ENCODE measurements at regions not wholly inside any gene's neighbourhood (a gene's known extent, or its start where the extent isn't known, plus 50 kb on each side); places are given as distances from the start of the nearest gene placed in this dataset.

- H2AK5ac ChIP-seq (ENCODE audit: insufficient read length, low read length) = no peak overlapping the region
- no peak overlapping the region for H3K27ac Mint-ChIP-seq
- H3K14ac ChIP-seq (ENCODE audit: insufficient read depth, low read length) = no peak overlapping the region
- no peaks in the 10 kb centered on the region for H3K23me2 ChIP-seq (ENCODE audit: insufficient read length, low read depth, low read length, poor library complexity, severe bottlenecking)
- H2BK20ac ChIP-seq (ENCODE audit: low read depth, low read length, poor library complexity, severe bottlenecking) = no peak overlapping the region
- H4K91ac ChIP-seq (ENCODE audit: insufficient read length, low read depth, low read length) = no peak overlapping the region
- H4K20me1 ChIP-seq (ENCODE audit: control insufficient read depth, insufficient read depth, insufficient read length) = no peaks in the 10 kb centered on the region
- no peak overlapping the region for H4K5ac ChIP-seq (ENCODE audit: insufficient read length, low read depth, low read length)
- WGBS (ENCODE audit: extremely low coverage, insufficient read length, low lambda C conversion rate) = no CpG with 5 or more reads among the region's 3 CpGs
- H2BK12ac ChIP-seq (ENCODE audit: insufficient read length, low read depth, low read length) = no peak overlapping the region
- H3K9me3 ChIP-seq (ENCODE audit: control insufficient read depth, low read depth, low read length) = no peaks in the 10 kb centered on the region
- H3K36me3 Mint-ChIP-seq (ENCODE audit: insufficient read depth in 1 of 3, low read depth in 3 of 3) = no peaks in the 10 kb centered on the region
- H2AFZ ChIP-seq (ENCODE audit: low read length) = no peak overlapping the region
- no peak overlapping the region for H4K8ac ChIP-seq (replicated peaks; ENCODE audit: insufficient read length, low read depth, low read length)
- no peak overlapping the region for H3K56ac ChIP-seq (ENCODE audit: insufficient read length, low read depth, low read length)
- H3K9me3 Mint-ChIP-seq = no peaks in the 10 kb centered on the region
- H3K9ac ChIP-seq (ENCODE audit: extremely low read depth, insufficient read length, low read length) = no peak overlapping the region
- no peak for DNase-seq
- H3K79me2 ChIP-seq (ENCODE audit: insufficient read depth, low read length) = no peaks in the 10 kb centered on the region
- no peaks in the 10 kb centered on the region for H3K27me3 Mint-ChIP-seq (ENCODE audit: low read depth)
- H3K23ac ChIP-seq (ENCODE audit: insufficient read length, low read depth, low read length) = no peak overlapping the region
- no peak overlapping the region for H2BK5ac ChIP-seq (ENCODE audit: insufficient read length, low read length)
- no peak overlapping the region for H3T11ph ChIP-seq (ENCODE audit: low read length)
- no peak for TF ChIP-seq CTCF (conservative IDR thresholded peaks at IDR 0.05)
- no peak overlapping the region for H3K4ac ChIP-seq (ENCODE audit: low read depth, low read length)
- H3K79me1 ChIP-seq (ENCODE audit: insufficient read depth, low read depth, low read length, poor library complexity, severe bottlenecking) = no peaks in the 10 kb centered on the region
- no peak overlapping the region for H3K27ac ChIP-seq (ENCODE audit: insufficient read length, low read depth, low read length)
- no peak overlapping the region for H2BK120ac ChIP-seq (ENCODE audit: low read depth, low read length, poor library complexity, severe bottlenecking)
- no peaks in the 10 kb centered on the region for H3K27me3 ChIP-seq (ENCODE audit: insufficient read depth, low read length)
- H3K4me2 ChIP-seq (ENCODE audit: insufficient read depth, insufficient read length, low read length) = no peak overlapping the region
- no peaks in the 10 kb centered on the region for H3K4me1 Mint-ChIP-seq
- H3K4me1 ChIP-seq (ENCODE audit: insufficient read depth, low read length) = no peaks in the 10 kb centered on the region
- no peak overlapping the region for H3K4me3 Mint-ChIP-seq
- H2BK15ac ChIP-seq (ENCODE audit: low read depth, low read length) = no peak overlapping the region
- no peak overlapping the region for H3K18ac ChIP-seq (ENCODE audit: insufficient read length, low read depth, low read length)
Observed at GRCh38 chr3:18747383-18747782, 322.2 kb upstream of the SATB1 start.
